Stimulated activated CD8-positive, alpha-beta memory T cell treated with anti-CD3 and anti-CD28 coated beads, Interleukin-15, amount 100 ng/mL, for 48 hours (primary cell): ENCODE measurements at regions not wholly inside any gene's neighbourhood (a gene's known extent, or its start where the extent isn't known, plus 50 kb on each side); places are given as distances from the start of the nearest gene placed in this dataset.
"Not testable (repeated sequence)": the region's sequence is repeated elsewhere in the genome, so short reads cannot be mapped to it uniquely, and the experiment has no call there.

Experiments
- DNase-seq, 2 donors: peaks; one replicate each; pipeline ENCODE4 v3.0.0-alpha.2; 2020; ENCODE audit warnings: low read depth in 2 of 2

DNA sequence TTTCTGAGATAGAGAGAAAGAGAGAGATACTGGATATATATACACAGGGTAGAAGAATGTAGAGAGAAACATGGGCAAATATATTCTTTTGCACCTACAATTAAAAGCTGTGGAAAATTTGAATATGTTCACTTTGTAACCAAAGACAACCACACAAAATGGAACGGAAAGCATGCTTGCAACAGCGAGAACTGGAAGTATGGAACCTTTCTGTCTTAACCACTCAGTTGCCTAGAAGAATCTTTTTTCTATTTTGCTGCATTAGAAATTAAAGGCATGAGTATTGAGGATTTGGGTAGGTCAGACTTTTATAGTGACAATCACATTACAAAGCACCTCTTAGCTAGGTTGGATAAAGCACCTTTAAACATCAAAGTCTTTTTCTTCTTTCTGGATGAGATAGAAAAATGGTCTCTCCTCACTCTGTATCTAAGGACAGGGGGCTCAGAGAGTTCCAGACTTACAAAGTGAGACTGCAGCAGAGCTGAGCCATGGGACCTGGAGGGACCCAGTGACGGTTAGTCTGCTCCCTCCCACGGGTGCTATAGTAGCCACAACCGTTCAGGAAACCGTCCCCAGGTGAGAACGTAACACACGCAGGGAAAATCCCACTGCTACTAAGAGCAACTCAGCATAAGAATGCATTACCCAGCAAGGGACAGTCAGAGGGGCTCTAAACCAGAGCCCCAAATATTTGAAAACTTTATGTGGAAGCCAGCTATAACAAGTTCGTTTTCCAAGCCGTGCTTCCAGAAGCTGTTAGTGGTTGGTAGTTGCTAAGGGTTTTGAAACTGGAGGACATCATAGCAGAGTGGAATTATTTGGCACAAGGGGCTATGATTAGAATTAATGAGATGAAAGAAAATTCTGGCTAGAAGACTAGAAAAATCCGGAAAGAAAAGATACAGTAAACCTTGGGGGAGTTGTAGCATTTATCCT, 97.1 kb downstream of the DAD1 start:
- DNase-seq: no peak

DNA sequence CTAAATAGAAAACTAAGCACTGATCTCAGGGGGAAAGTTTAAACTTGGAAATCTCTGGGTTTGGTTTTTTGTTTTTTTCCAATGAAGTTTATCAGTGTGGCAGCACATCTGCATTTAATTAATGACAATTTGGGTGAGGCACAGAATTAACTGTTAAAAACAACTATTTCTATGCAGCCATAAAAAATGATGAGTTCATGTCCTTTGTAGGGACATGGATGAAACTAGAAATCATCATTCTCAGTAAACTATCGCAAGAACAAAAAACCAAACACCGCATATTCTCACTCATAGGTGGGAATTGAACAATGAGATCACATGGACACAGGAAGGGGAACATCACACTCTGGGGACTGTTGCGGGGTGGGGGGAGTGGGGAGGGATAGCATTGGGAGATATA, 98.0 kb downstream of the DAD1 start:
- not testable (repeated sequence) for DNase-seq

DNA sequence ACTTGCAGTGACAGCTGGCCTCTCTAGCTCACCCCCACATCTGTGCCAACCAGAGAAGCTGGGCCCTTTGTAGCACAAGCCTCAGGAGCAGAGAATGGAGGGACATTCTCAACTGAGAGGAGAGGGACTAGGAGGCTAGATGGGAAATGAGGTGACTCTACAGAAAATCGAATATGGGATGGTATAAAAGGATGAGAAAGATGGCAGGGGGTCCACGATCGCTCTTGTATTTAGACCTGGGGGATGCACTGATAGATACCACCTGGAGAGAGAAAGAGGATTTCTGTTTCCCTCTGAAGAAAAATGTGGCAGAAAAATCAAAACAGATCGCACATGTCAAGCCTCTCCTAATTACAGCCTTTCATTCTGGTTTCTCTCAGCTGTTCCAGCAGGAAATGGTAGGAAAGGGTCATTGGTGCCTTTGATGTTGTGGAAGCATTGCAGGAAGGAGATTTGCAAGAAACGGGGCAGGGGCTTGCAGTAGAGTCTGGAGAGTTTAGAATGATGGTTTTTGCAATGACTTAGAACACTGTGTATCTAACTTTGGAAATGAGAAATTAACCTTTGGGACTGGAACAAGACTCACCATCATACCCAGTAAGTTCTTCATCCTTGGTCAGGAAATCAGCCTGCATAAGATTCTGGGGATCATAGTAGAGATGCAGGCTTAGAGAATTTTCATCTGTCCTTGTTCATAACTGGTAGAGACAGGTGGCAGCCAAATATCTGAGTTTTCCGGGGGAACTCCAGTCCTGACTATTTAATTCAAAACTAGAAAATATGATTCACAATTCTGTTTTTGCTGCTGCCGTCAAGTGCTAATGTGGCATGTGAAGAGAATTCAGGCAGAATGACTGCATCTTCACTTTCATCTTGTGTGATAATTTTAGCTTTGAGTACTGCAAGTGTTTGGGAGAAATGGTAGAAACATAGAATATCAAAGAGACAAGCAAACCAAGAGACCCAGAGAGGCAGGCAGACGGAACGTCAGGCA, 98.8 kb downstream of the DAD1 start:
- no peak for DNase-seq

DNA sequence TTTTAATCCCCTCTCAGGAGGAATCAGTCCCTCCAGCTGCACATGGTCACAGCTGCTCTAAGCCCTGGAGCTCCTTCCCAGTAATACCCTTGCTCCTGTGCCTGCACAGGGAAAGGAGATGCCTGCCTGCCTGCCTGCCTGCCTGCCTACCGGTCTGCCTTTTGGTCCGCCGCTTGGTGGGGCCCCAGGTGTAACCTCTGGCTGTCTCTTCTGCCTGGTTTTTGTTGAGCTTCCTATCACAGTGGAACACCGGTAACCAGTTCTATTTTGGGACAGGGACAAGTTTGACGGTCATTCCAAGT, 99.8 kb downstream of the DAD1 start:
- DNase-seq: no peak

DNA sequence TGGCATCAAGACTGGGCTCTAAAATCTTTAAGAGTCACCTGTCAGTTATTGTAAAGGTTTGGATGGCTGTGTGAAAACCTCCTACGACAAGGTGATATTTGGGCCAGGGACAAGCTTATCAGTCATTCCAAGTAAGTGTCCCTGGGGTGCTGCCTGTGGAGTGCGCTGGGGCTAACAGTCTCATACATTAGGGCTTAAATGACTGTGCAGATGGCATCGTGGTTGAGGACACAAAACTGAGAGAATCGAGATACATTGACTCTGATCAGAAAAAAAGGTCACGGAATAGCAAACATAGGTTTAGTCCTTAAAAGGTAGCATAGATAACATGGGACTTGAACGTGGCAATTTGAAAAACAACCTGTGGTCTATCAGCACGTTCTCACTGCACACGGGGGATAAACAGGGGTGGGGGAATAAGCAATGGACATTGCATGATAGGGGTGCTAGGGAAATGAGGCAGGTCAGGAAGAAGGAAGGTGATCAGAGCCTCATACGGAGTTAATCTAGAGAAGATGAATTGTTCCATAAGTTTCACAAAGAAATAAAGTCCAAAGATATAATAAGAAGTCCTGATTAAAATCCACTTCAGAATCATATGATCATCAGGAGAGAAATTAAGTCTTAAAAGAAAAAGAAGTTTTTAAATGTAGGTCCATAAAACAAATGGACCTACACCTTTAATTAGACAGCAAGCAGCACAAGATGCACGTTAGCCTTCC, 100.3 kb downstream of the DAD1 start:
- DNase-seq: no peak

DNA sequence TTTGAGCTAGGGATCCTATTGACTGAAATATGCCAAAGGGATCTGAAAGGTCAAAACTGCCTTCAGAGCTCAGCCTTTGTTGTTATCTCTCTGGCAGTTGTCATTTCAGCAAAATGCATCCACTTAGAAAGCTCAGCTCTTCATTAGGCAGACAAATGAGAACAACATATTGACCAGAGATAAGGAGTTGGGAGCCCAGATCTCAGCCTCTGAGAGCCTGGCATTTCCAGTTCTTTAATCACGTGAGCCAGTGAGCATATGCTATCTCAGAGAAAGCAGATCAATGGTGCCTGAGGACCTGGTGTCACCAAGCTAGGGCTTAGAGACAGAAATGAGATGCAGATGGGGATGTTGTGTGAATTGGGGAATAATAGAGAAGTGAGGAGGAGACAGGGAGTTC, 101.1 kb downstream of the DAD1 start:
- no peak for DNase-seq

DNA sequence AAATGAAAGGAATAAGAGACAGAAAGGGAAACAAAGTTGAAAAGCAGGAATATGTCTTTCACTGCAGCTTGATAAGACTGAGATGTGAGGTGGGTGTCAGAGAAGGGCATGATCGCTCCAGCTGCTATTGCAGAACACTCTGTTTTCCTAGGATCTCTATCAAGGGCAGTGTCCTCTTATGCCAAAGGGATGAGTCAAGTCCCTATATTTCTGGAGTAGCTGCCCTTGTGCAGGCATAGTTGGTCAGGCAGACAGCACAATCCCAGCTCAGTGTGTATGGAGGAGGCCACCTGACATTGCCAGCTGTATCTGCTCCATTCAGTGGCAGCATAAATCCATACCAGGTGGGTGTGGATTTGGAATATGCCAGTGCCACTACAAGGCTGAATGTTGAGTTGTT, 101.6 kb downstream of the DAD1 start:
- no peak for DNase-seq

DNA sequence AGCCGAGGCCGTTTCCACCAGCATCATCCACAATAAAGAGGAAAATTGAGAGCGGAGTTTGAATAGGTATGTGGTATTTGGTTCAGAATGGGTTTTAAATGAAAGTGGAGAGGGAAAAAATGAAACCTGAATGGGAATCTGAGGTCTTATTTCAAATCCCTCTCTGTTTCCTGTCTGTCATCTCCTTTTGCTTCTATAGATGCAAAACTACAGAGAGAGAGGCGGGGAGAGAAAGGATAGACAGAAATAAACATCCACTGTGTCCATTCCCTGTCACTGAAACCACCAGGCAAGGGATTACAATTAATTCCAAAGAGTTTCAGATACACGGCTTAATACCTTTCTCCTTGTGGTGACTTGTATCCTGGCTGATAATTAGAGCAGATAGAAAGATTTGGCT, 102.3 kb downstream of the DAD1 start:
- DNase-seq: no peak

DNA sequence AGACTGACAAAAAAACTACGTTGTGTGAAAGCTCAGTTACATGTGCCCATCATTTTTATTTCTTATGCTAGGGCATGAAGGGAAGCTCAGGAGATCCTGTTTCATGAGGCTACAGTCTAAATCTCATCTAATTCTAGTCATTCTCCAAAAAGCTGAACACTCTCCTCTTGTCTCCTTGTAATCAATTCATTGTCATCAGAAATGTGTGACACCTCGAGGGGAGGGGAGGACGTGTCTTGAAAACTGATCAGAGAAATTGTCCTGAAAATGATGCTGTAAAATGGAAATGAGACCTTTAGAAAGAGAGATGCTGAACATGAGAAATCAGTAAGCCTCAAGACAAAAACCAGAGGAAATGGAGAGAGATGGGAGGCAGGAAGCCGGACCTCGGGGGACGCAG, 103.4 kb downstream of the DAD1 start:
- no peak for DNase-seq

DNA sequence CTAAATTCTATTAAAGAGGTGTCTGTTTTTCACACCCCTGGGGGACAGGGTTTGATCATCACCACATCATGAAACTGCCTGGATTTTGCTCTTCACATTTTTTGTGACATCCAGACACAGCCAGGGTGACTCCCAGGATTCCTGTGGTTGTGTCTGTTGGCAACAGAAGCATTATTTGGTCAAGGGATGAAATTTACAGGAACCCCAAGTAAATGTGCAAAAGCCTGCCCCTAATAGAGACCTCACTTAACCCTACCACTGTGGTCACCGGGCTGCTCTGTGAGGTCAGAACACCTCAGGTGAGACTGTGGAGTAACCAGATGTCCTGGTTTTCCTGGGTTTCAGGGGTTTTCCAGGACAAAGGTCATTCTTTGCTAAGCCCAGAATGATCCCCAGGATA, 103.8 kb downstream of the DAD1 start:
- no peak for DNase-seq

DNA sequence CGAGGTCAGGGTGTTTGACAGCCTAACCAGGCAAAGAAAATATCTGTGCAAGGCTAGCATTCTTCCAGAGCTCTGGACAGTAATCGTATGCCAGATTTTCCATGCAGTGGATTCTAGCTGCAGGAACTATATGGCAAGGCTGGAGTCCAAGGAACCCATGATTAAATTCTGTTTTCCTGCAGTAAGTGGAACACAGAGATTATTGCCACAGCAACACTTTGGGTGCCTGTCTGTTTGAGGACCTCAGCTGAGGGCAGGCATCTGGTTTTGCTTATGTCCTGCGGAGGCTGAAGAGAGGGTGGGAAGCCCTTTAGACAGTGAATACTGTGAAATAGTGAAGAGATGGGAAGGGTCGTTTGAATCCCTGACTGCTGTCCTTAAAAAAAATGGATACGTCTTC, 104.4 kb downstream of the DAD1 start:
- DNase-seq: no peak

DNA sequence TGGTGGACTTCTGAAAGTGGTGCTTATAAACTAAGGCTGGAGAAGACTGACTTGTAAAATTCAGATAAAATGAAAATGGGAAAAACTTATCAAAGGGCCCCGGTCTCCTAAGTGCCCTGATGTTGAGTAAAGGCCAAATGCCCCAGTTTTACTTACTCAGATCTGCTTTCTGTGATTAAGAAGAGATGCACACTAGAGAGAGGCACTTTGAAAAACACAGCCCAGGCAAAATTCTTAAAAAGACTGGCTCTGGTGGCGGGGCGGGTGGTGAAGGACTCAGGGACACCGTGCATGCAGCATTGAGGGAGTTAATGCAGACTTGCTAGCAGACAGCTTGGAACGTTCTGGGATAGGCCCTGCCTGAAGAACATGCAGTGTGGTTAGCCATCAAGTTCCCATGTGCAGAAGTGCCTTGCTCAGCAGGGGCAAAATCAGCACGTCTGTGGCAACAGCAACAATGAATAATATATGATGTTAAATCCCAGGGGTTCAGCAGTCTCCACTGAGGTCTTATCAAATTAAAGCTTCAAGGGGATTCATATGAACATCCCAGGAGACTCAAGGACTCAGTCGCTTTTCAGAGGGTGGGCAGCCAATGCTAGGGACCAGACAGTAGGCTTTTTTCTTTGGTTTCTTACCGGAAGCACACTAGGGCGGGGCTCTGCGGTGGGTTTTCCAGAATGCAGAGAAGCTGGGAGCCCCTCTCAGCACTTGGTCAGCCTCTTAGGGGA, 105.0 kb downstream of the DAD1 start:
- DNase-seq: no peak

DNA sequence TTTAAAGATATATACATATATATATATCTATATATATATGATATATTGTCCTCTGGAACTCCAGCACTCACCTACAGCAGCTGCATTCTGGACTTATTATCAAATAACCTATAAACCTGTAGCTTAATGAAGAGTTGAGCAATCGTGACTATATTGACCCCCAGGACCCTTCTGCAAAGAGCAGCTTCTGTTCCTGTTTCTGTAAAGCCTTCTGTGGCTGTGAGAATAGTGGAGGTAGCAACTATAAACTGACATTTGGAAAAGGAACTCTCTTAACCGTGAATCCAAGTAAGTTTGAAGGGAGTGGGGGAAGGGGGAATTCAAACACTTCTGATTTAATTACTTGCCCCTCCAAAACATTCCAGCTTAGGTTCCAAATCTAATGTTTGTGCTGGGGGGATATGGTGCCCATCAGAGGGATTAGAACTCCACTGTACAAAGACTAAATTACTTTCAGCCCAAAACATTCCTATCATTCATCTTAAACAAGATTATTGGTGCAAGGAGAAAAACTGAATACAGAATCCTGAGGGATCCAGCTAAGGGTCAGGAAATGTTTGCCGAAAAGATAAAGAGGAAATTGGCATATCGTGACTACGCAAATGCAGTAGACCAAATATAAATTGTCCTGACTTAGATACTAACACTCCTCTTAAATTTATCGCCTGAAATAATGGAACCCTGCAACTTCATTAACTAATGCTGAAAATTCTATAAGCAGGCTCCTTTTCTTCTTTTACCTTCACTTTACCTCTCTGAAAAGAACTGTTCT, 106.1 kb downstream of the DAD1 start:
- DNase-seq: no peak

DNA sequence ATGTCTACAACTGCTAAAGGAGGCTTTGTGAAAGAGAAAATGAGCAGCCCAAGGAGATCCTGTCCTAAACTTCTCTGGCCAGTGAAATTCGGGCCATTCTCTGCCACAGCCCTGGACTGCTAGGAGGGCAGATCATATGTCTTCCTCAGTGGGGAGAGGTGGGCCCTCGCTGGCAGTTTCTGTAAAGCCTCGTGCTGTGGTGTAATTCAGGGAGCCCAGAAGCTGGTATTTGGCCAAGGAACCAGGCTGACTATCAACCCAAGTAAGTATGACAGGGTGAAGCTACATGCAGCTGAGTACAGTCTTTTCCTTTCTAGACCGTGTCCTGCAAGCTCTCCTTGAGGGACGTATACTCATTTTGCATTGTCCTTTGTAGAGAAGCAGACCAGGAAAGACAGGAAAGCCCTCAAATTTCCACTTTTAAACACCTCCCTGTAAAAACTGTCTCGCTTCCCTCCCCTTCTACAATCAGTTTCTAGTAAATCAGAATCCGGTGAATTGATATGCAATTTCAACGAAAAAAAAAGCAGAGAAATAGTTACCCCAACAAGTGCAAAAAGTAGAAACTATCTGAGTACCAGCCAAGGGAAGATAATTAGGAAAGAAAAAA, 106.8 kb downstream of the DAD1 start:
- no peak for DNase-seq

DNA sequence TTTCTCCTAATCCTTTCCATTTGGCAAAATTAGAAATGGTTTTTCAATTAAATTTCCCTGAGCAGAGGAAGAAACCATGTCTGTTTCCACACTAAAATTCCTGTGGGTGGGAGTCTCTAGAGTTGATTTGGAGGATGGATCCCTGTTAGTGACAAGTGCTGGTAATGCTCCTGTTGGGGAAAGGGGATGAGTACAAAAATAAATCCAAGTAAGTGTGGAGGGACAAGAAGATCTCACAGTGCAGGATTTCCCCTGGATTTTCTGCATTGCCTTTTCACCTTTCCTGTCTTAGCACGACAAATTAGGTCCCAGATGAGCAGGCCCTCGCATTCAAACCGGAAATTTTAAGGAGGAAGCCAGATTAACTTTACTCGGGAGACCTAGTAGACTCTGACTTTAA, 107.5 kb downstream of the DAD1 start:
- DNase-seq: no peak

DNA sequence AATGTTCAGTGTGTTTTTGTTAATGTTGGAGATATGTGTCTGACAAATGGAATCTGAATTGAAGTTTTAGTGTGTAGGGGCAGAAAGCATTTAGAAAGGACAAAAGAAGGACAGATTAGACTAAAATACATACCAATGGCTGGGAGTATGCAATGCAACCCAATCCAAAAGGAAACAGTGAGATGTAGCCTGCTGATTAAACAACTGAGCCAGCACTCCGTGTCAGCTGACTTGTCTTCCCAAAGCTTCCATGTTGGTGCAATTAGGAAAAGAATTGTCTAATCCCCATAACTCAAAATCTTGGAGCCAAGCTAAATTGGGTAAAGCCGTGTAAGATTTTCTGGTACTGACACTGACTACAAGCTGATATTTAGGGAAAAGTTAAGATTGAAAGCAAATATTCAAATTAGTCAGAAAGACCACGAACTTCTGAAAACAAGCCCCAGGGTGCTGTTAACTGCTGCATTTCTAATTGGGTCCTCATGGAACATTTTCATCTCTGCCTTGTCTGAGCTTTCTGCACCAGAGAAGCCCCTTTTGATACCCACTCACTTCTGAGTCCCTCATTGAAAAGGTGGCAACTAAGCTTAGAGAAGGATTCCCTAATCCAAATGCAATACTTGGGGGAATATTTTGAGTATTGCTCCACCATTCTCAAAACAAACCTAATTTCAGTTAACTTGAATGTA, 109.1 kb downstream of the DAD1 start:
- DNase-seq: no peak

DNA sequence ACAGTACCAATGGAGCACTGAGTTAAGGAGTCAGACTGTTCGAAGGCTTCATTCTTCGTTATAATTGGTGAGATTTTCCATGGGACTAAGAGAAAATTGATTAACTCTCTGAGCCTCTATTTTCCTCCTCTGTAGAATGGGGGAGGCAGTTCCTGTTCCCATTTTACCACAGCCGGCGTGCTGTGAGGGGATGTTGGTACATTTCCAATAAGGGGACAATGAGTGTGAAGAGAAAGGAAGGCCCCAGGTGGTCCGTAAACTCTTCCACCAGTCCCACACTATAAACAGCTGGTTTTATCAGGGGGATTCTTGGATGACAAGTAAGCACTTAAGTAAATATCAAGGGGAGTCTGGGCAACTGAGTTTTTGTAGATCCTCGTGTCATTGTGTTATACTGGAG, 109.9 kb downstream of the DAD1 start:
- no peak for DNase-seq

DNA sequence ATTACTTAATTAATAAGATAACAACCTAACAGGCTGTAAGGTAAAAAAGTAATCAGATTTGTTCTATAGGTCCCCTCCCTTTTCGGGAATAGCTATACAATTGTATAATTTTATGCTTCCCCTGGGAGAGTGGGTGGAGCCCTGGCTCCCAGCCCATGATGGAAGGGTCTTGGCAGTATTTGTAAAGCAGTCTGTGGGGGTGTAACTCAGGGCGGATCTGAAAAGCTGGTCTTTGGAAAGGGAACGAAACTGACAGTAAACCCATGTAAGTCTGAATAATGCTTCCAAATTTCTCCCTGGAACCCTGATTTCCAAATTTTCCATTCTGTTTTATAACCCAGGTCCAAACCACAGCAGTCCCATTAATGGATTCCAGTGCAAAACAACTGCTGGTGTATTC, 110.4 kb downstream of the DAD1 start:
- no peak for DNase-seq

DNA sequence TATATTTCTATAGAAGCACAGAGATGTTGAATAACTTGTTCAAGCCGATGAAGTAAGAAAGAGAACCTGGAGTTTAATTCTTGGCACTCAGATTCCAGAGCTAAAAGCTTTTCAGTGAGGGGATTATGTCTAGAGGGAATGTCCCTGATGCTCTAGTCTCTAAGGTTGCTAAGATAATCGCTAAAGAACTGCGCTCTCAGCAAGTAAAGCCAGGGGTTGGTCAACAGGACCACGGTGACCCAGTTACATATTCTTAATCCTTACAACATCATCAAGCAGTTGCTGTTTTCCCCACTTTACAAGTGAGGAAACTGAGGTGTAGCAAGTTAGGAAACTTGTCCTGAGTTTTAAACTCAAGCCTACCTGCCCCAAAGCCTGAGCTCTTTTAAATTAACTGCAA, 110.8 kb downstream of the DAD1 start:
- no peak for DNase-seq
